Suppressor macrophage treated with lipopolysaccharide for 4 hours (primary cell): ENCODE measurements at regions not wholly inside any gene's neighbourhood (a gene's known extent, or its start where the extent isn't known, plus 50 kb on each side); places are given as distances from the start of the nearest gene placed in this dataset.

Experiments used
- DNase-seq: peaks from one replicate; pipeline ENCODE4 v3.0.0-alpha.2; 2020

DNA sequence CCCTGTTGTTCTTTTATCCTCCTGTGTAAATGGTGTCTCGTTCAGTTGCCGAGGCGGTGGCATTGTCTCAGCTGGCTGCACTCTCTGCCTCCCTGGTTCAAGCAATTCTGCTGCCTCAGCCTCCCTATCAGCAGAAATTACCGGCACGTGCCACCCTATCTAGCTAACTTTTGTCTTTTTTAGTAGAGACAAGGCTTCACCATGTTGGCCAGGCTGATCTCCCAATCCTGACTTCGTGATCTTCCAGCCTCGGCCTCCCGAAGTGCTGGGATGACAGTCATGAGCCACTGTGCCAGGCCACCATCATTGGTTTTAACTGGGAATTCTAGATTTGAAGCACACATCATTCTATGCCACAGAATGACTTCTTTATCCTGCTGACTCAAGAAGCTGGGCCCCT, 175.3 kb upstream of the ALG10B start:
- no peak for DNase-seq

DNA sequence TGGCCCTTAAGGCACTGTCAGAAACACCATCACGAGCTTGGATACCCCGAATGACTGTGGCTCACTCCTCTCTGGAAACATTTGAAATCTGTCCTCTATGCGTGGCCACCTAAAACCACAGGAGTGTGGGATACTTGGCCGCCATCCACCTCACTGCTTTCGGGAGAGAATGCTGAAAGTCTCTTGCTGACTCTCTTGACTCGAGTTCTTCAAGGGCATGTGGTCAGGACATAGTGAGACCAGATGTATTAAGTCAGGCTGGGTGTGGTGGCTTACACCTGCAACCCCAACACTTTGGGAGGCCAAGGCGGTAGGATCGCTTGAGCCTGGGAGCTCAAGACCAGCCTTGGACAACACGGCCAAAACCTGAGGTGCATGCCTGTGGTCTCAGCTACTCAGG, 174.7 kb upstream of the ALG10B start:
- no peak for DNase-seq

DNA sequence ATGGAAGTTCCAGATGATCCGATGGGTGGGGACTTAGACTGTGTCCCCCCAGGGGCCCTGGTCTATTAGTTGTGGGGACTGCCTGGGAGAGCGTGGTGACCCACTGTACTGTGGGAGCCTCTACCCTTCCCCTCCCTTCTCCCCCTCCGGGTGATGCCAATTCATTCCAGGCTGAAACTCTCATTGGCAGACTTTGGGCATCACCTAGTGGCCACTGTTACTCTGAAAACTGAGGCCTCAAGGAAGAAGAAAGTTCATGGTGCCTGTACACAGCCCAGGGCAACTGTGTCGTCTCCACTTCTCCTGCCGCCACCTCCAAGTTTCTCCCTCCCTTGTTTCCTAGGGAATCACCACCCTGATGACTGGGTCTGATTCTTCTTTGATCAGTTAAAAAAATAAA, 173.6 kb upstream of the ALG10B start:
- DNase-seq = no peak

DNA sequence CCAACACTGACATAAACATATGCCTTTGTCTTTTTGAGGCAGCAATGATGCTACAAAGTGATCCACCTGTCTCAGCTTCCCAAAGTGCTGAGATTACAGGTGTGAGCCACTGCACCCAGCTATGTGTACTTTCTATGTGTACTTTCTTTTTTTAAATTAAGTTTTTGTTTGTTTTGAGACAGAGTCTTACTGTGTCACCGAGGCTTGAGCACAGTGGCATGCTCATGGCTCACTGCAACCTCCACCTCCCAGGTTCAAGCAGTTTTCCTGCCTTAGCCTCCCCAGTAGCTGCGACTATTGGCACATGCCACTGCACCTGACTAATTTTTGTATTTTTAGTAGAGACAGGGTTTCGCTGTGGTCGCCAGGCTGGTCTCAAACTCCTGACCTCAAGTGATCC, 172.5 kb upstream of the ALG10B start:
- DNase-seq = no peak

DNA sequence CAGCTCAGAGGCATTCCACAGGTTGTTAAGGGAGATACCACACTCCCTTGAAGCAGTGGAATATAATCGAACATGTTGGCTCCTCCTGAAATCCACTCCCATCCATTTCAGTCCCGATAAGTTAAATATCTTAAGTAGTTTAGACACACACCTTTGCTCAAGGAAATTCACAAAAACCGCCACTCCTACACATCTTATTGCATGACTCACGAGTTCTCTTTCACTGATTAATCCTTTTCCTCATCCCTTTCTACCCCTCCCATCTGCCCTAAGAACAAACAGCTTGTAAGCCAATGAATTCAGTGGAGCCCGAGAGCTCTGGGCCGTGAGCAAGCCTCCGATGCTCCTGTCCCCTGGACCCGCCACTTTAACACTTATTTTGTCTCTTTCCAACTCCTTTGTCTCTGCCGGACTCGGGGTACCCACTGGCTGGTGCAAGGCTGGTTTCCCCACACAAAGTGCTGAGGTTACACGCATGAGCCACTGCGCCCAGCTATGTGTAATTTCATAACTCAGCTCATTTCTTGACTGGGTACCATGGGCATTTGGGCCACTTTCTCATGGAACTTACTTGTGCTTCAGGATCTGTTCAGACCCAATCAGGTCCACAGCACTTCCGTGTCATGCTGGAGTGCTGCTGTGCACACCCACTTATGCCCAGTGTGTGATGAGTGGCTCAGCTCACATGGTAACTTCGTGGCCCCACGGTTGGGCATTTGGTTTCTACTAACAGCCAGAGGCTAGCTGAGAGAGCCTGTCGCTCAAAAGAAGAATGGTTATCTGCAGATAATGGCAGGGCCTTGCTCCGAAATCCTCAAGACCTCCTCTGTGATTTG, 171.8 kb upstream of the ALG10B start:
- no peak for DNase-seq

DNA sequence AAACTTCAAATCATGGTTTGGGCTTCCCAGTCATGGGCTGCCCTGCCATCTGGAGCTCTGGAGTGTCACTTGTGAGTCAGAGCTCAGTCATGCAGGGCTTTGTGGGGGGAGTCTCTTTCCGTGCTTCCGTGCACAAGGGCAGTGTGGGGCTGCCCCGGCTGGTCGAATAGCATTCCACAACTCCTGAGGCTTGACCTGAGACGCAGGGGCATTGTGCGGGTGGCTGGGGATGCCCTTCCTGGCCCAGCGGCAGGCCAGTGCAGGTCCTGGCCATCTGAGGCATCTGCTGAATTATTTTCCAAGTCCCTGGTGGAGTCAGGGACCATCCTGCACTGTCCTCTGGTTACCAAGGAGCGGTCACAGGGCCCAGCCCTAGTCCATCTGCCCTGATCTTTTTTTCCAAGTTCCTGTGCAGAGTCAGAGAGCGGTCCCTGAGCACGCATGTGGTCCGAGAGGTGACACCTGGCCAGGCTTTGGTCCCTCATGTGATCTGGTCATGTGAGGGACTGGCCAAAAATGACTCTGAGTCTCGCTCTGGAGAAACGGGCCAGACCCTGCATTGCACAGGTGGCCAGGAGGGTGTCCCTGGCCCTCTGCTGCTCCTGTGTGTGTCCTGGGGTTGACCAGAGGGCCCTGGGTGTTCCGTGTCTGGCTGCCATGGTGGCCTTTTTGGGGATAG, 167.0 kb upstream of the ALG10B start:
- DNase-seq = no peak

DNA sequence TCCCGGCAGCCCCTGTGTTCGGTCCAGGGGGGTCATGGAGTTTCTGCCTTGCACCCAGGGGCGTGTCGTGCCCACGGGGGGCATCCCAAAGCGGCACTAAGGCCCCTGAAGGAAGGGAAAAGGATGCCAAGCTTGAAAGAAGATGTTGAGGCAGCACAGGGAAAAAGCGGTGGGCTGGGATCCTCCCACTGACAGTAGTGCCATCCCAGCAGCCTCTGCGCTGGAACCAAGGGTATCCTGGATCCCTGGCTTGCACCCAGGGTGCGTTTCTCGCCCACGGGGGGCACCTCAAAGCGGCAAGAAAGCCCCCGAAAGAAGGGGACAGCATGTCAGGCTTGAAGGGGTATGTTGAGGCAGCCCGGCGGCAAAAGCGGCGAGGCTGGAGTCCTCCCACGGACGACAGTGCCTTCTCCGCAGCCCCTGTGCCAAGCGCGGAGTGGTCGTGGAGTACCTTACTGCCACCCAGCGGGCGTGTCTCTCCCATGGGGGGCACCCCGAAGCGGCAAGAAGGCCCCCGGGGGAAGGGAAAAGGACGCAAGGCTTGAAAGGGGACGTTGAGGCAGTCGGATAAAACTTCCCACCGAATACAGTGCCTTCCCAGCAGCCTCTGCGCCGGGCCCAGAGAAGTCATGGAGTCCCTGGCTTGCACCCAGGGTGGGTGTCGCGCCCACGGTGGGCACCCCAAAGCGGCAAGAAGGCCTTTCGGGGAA, 164.4 kb upstream of the ALG10B start:
- DNase-seq = no peak

DNA sequence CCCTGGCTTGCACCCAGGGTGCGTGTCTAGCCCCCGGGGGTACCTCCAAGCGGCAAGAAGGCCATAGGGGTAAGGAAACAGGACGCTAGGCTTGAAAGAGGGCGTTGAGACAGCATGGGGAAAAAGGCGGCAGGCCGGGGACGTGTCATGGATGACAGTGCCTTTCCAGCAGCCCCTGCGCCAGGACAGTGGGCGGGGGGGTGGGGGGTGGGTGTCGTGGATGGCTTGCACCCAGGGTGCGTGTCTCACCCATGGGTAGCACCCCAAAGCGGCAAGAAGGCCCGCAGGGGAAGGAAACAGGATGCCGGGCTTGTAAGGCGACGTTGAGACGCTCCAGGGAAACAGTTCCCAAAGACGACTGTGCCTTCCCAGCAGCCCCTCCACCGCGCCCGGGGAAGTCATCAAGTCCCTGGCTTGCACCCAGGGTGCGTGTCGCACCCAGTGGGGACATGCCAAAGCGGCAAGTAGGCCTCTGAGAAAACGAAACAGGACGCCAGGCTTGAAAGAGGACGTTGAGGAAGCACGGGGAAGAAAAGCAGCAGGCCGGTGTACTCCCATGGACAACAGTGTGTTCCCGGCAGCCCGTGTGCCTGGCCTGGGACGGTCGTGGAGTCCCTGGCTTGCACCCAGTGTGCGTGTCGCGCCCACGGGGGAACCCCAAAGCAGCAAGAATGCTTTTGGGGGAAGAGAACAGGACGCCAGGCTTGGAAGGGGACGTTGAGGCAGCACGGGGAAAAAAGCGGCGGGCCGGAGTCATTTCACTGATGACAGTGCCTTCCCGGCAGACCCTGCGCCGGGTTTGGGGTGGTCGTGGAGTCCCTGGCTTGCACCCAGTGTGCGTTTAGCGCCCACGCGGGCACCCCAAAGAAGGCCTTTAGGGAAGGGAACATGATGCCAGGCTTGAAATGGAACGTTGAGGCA, 163.5 kb upstream of the ALG10B start:
- DNase-seq = no peak

DNA sequence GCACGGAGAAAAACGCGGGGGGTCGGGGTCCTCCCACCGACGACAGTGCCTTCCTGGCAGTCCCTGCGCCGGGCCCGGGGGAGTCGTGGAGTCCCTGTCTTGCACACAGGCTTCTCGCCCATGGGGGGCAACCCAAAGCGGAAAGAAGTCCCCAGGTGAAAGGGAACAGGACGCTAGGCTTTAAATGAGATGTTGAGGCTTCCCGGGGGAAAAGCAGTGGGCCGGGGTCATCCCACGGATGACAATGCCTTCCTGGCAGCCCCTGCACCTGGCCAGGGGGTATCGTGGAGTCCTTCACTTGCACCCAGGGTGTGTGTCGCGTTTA, 162.9 kb upstream of the ALG10B start:
- no peak for DNase-seq

DNA sequence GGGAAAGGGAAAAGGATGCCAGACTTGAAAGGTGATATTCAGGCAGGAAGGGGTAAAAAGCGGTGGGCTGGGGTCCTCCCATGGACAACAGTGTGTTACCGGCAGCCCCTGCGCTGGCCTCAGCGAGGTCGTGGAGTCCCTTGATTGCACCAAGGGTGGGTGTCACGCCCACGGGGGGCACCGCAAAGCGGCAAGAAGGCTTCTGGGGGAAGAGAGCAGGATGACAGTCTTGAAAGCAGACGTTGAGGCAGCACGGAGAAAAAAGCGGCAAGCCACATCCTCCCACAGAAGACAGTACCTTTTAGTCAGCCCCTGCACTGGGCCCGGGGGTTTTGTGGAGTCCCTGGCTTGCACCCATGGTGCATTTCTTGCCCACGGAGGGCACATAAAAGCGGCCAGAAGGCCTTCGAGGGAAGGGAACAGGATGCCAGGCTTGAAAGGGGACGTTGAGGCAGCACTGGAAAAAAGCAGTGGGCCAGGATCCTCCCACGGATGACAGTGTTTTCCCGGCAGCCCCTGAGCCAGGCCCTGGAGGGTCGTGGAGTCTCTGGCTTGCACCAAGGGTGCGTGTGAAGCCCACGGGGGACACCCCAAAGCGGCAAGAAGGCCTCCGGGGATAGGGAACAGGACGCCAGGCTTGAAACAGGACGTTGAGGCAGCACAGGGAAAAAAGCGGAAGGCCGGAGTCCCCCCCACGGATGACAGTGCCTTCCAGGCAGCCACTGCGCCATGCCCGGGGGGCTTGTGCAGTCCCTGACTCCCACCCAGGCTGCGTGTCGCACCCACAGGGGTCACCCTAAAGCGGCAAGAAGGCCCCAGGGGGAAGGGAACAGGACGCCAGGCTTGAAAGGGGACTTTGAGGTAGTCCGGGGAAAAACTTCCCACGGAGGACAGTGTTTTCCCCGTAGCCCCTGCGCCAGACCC, 162.2 kb upstream of the ALG10B start:
- DNase-seq = no peak

DNA sequence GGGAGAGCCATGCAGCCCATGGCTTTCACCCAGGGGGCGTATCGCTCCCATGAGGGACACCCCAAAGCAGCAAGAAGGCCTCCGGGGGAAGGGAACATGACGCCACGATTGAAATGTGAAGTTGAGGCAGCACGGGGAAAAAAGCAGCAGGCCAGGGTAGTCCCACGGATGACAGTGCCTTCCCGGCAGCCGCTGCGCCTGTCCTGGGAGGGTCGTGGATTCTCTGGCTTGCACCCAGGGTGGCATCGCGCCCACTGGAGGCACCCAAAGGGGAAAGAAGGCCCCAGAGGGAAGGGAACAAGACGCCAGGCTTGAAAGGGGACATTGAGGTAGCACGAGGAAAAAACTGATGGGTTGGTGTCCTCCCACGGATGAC, 161.6 kb upstream of the ALG10B start:
- no peak for DNase-seq

DNA sequence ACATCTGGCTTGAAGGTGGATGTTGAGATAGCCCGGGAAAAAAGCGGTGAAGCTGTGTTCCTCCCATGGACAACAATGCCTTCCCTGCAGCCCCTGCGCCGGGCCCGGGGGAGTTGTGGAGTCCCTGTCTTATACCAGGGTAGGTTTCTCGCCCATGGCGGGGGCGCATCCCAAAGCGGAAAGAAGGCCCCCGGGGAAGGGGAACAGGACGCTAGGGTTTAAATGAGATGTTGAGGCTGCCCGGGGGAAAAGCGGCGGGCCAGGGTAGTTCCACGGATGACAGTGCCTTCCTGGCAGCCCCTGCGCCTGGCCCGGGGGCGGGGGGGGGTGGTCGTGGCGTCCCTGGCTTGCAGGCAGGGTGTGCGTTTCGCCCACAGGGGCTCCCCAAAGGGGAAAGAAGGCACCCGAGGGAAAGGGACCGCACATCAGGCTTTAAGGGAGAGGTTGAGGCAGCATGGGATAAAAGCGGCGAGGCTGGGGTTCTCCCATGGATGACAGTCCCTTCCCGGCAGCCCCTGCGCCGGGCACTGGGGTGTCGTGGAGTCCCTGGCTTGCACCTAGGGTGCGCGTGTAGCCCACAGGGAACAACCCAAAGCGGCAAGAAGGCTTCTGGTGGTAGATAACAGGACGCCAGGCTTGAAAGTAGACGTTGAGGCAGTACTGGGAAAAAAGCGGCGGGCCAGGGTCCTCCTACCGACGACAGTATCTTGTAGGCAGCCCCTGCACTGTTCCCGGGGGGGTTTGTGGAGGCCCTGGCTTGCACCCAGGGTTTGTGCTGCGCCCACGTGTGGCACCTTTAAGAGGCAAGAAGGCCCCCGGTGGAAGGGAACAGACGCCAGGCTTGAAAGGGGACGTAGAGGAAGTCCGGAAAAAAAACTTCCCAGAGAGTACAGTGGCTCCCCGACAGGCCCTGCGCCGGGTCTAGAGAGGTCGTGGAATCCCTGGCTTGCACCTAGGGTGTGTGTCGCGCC, 160.8 kb upstream of the ALG10B start:
- DNase-seq = no peak

DNA sequence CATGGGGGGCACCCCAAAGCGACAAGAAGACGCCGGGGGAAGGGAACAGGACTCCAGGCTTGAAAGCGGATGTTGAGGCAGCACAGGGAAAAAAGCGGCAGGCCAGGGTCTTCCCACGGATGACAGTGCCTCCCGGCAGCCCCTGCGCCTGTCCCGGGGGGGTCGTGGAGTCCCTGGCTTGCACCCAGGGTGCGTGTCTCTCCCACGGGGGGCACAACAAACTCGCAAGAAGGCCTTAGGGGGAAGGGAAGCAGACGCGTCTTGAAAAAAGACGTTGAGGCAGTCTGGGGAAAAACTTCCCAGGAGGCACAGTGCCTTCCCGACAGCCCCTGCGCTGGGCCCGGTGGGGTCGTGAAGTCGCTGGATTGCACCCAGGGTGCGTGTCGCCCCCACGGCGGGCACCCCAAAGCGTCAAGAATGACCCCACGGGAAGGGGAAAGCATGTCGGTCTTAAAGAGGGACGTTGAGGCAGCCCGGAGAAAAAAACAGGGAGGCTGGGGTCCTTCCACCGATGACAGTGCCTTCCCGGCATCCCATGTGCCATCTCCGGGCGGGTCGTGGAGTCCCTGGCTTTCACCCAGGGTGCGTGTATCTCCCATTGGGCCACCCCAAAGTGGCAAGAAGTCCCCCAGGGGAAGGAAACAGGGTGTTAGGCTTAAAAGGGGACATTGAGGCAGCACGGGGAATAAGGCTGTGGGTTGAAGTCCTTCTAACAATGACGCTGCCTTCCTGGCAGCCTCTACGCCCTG, 159.9 kb upstream of the ALG10B start:
- no peak for DNase-seq

DNA sequence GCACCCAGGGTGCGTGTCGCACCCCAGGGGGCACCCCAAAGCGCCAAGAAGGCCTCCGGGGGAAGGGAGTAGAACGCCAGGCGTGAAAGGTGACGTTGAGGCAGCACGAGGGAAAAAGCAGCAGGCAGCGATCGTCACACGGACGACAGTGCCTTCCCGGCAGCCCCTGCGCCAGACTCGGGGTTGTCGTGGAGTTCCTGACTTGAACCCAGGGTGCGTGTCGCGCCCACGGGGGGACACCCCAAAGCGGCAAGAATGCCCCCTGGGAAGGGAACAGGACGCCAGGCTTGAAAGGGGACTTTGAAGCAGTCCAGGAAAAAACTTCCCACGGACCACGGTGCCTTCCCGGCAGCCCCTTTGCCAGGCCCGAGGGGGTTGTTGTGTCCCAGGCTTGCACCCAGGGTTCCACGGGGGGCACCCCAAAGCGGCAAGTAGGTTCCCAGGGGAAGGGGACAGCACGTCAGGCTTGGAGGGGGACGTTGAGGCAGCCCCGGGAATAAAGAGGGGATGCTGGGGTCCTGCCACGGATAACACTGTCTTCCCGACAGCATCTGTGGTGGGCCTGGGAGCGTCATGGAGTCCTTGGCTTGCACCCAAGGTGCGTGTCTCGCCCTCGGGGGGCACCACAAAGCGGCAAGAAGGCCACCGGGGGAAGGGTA, 159.2 kb upstream of the ALG10B start:
- no peak for DNase-seq

DNA sequence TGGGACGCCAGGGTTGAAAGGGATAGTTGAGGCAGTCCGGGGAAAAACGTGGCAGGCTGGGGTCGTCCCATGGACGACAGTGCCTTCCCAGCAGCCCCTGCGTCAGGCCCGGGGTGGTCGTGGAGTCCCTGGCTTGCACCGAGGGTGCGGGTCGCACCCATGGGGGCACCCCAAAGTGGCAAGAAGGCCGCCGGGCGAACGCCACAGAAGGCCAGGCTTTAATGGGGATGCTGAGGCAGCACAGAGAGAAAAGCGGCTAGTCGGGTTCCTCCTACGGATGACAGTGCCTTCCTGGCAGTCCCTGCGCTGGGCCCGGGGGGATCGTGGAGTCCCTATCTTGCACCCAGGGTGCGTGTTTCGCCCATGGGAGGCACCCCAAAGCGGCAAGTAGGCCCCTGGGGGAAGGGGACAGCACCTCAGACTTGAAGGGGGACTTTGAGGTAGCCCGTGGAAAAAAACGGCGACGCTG, 158.6 kb upstream of the ALG10B start:
- DNase-seq = no peak

DNA sequence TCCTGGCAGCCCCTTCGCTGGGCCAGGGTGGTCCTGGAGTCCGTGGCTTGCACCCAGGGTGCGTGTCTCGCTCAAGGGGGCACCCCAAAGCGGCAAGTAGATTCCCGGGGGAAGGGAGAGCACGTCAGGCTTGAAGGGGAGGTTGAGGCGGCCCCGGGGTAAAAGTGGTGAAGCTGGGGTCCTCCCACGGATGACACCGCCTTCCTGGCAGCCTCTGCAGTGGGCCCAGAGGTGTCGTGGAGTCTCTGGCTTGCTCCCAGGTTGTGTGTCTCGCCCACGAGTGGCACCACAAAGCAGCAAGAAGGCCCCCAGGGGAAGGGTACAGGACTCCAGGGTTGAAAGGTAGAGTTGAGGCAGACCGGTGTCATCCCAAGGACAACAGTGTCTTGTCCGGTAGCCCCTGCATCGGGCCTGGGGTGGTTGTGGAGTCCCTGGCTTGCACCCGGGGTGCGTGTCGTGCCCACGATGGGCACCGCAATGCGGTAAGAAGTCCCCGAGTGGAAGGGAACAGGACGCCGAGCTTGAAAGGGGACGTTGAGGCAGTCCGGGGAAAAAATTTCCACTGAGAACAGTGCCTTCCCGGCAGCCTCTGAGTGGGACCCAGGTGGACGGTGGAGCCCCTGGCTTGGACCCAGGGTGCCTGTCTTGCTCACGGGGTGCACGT, 158.0 kb upstream of the ALG10B start:
- DNase-seq = no peak

DNA sequence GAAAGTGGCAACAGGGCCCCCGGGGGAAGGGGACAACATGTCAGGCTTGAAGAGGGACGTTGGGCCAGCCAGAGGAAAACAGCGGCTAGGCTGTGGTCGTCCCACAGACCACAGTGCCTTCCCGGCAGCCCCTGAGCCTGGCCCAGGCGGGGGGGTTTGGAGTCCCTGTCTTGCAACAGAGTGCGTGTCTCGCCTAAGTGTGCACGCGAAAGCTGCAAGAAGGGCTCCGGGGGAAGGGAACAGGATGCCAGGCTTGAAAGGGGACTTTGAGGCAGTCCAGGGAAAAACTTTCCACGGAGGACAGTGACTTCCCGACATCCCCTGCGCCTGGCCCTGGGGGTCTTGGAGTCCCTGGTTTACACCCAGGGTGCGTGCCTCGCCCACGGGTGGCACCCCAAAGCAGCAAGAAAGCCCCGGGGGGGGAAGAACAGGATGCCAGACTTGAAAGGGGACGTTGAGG, 157.5 kb upstream of the ALG10B start:
- DNase-seq = no peak

DNA sequence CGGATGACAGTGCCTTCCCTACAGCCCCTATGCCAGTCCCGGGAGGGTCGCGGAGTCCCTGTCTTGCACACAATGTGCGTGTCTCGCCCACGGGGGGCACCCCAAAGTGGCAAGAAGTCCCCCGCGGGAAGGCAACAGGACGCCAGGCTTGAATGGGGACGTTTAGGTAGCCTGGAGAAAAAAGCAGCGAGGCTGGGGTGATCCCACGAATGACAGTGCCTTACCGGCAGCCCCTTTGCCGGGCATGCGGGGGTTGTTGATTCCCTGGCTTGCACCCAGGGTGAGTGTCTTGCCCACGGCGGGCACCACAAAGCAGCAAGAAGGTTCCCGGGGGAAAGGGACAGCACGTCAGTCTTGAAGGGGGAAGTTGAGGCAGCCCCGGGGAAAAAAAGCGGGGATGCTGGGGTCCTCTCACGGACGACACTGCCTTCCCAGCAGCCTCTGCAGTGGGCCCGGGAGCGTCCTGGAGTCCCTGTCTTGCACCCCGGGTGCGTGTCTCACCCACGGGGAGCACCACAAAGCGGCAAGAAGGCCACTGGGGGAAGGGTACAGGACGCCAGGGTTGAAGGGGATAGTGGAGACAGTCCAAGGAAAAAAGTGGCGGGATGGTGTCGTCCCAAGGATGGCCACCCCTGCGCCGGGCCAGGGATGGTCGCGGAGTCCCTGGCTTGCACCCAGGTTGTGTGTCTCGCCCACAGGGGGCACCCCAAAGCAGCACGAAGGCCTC, 156.8 kb upstream of the ALG10B start:
- DNase-seq = no peak
